Erythroblast (primary cell): ENCODE measurements at regions not wholly inside any gene's neighbourhood (a gene's known extent, or its start where the extent isn't known, plus 50 kb on each side); places are given as distances from the start of the nearest gene placed in this dataset.

Experiments used
- DNase-seq, 2 experiments: peaks; one replicate each; lab custom pipeline; 2025; lab: John Stamatoyannopoulos, UW
- GATA1 ChIP-seq: IDR thresholded peaks from 2 replicates; pipeline ENCODE4 v1.6.1; 2011; ENCODE audit warnings: low read depth, mild to moderate bottlenecking, control low read depth, low read length, moderate library complexity
- POLR2A ChIP-seq: IDR thresholded peaks from 2 replicates; pipeline ENCODE4 v1.6.1; 2011; ENCODE audit warnings: mild to moderate bottlenecking, low read length

DNA sequence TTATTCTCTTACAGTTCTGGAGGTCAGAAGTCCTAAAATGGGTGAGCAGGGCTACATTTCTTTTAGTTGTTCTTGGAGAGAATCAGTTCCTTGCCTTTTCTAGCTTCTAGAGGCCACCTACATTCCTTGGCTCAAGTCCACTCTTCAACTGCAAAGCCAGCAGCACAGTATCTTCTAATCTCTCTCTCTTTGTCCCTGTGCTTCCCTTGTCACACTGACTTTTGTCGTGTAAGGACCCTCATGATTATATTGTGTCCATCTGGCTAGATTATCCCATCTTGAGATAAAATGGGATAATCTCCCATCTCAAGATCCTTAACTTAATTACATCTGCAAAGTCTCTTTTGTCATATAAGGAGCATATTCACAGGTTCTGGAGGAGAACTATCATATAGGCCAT, 359.0 kb downstream of the ADRA2A start:
- TF ChIP-seq GATA1: no peak
- TF ChIP-seq POLR2A: no peak
- DNase-seq: no peak

DNA sequence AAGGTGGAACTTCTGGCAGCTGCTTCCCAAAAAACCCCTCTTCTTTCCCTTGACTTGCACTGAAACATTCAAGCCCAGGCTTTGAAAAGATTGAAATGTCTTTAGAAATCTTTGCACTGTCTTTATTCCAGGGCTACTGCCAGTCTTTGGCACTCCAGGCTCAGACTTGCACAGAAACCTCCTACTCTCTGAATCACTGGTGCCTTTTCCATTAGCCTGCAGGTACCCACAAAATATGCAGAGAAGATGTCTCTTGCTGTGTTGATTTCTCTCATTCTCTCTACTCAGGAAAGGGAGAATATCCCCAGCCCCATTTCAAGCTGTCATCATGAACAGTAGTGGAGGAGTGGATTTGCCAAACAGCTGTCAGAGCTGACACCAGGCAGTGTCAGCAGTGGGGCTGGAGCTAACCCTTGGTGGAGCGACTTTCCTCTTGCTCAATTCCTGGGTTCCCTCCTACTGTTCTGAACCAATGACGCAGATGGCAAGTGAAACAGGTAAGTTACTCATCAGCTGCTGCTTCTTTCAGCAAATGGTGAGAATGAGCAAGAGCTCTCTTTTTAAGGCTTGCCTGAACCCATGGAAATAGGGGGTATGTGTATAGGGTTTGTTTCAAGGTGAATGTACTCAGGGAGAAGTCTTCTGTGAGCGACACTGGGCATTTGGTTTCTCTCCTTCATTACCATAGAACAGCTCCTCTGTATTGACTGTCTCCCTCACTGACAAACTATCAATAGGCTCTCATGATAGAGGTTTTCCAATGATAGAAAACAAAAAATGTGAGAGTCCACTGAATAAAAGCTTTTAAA, 362.4 kb downstream of the ADRA2A start:
- no peak for DNase-seq
- no peak for TF ChIP-seq GATA1
- TF ChIP-seq POLR2A: no peak

DNA sequence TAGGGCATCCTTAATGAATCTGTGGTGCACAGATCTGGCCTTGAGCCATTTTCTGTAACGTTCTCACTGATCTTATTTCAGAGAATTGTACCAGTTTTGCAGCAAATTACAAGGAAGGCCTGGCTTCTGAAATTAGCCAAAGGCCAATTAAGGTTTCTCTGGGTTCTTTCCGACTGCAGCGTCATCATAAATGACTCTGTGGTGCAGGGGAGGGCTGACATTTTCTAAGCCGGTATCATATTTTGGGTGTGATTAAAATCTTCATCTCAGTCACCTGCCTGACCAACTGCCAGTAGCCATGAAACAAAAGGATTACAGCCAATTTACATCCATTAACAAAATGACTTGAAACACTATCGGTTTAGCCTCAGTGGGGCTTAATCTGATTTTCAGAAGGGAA, 363.7 kb downstream of the ADRA2A start:
- no peak for DNase-seq
- TF ChIP-seq POLR2A: no peak
- TF ChIP-seq GATA1: no peak

DNA sequence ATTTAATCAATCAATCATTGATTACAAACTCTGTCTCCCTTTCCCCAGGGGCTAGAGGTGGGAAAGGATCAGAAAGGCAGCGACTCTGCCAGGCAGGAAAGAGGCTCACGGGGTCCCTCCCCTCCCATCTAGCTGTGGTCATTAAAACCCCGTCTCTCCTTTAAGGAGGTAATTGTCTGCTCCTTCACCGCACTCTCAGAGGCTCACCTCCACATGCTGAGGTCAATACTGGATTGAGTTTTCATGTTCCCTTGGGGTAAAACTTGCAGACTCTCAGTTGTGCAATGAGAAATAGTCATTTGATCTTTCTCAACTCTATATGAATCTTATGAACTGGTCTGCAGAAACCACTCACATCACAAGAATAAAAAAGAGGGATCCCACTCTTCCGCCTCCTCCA, 368.8 kb downstream of the ADRA2A start:
- no peak for DNase-seq
- no peak for TF ChIP-seq GATA1
- TF ChIP-seq POLR2A: no peak

DNA sequence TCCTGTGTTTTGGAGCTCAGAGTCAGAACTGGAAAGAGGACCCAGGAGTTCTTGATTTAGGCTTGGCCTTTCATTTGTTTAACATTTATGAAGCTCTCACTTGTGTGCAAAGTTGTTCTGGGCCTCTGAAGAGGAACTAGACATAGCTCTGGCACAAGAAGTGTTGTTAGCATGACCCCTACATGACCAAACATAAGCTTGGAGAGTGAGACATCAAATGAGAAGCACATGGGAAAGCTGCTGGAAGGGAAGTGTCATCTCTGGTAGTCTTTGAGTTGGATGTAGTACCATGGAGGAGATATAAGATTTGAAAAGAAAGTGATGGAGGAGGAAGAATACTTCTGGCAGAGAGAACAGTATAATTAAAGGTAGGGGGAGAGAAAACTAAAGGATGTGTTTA, 370.1 kb downstream of the ADRA2A start:
- no peak for TF ChIP-seq POLR2A
- TF ChIP-seq GATA1: no peak

DNA sequence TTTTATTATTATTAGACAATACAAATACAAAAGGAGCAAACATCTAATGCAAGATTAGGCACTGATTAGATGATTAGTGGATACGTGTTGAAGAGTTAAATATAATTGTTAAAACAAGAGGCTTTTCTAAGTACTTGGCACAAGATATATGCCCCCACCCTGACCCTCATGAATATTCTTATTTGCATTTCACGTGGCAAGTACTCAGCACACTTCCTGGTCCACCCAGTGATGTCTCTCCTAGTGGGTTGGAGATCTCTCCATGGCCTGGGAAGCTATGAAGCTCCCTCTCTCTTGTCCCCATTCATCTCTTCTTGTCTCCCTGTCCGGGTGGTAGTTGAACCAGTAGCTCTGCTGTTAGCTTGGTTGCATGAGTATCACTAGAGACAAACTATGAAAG, 375.3 kb downstream of the ADRA2A start:
- DNase-seq: no peak
- TF ChIP-seq GATA1: no peak
- no peak for TF ChIP-seq POLR2A

More for the DNA sequence above, 370.1 kb downstream of the ADRA2A start:
- DNase-seq: no peak

DNA sequence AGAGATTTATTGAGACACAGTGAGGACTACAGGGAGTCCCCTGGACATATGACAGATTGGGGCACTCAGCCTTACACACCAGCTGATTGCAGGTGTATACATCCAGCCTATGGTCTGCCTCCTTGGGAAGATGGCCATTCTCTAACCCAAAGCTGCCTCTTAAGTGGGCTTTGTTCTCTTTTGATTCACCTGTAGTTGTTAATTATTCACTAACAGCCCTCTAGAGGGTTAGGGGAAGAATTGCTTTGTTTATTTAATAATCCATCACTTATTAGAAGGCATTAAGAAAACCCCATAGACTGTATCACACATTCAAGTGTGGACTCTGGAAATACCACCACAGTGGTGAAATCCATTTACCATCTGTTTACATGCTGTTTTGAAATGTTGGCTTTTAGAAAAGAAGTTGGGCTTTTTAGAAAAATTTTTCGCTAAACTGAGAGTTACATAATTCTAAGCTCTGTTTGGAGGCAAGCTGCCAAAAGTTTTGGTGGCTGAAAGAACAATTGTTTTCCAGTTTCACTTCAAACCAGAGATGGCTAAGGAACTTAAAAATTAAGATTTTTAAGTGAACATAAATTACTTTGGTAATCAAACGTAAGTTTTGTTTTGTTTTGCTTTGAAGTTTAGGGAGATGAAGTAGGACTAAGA, 379.1 kb downstream of the ADRA2A start:
- TF ChIP-seq GATA1: no peak
- TF ChIP-seq POLR2A: no peak
- no peak for DNase-seq

DNA sequence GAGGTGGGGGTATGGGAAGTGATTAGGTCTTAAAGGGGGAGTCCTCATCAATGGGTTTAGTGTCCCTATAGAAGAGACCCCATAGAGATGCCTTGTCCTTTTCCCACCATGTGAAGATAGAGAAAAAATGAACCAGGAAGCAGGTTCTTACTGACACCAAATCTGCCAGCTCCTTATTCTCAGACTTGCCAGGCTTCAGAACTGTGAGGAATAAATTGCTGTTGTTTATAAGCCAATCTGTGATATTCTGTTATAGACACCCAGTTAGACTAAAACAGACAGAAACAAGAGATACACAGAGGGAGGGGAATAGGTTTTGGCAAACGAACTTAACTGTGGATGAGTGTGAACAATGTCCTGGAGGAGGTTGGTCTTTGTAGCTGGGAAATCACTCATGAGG, 381.4 kb downstream of the ADRA2A start:
- no peak for TF ChIP-seq POLR2A
- no peak for TF ChIP-seq GATA1
- DNase-seq: no peak

DNA sequence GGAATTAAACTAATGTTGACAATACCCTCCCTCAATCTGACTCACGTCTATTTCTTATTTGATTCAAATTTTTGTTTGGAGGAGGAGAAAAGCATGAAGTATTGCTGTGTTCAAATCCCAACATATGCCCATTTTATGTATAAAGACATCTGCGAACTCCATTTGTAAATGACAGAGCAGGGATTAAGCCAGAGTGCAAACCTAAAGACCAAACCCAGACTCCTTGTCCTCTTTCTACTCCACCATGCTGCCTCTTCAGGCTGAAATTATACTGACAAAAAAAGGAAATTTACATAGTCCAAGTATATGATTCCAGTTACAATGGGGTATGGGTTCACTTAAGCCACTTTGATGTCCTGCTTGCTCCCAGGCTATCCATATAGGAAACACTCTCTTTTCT, 383.1 kb downstream of the ADRA2A start:
- DNase-seq: no peak
- no peak for TF ChIP-seq GATA1

DNA sequence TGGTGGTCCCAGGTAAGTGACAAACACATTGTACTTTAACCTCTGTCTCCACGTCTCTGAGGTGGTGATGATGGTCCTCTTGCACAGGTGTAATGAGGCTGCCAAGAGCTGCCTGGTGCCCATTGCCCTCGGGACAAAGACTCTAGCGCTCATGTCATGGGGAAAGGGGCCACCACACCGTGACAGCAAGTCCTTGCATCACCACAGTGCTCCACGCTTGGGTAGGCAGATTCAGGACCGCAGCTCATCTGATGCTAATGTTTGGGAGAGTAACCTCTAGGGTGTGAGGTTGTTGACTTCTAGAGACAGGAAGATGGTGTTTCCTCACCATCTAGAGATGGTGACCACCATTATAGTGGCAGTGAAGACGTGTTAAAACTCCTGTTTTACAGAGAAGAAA, 395.6 kb downstream of the ADRA2A start:
- no peak for DNase-seq
- TF ChIP-seq GATA1: no peak
- TF ChIP-seq POLR2A: no peak

DNA sequence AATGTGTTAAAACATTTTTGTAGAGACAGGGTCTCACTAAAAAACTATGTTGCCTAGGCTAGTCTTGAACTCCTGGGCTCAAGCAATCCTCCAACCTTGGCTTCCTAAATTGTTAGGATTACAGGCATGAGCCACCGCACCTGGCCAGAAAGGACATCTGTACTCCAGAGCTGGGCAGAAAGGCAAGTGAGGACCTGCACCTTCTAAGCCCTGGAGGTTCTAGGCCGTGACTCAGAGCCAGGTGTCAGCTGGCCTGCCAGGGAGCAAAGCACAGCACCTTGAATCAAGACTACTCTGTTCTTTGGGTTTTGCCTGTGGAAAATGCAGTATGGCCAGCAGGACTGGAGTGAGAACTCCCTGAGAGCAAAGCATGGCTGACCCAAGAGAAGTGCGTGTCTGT, 396.5 kb downstream of the ADRA2A start:
- TF ChIP-seq POLR2A (no peak), GATA1 (no peak)
- DNase-seq: no peak

DNA sequence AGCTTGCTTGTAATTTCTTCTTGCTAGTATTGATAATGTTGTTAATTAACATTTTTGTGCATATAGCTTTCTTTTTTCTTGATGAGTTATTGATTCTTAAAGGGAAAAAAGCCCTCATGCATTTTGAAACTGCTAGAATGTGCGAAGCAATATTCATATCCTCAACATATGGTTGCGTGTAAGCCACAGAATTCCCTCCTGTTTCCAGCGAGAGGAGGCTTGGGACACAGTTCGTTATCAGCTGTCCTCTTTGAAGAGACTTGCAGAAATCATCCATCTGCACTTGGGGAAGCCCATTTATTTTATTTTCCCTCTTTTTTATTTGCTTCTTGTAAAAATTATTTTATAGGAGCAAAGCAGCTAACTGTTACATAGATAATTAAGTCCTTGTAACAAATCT, 398.0 kb downstream of the ADRA2A start:
- TF ChIP-seq GATA1: no peak
- no peak for TF ChIP-seq POLR2A

DNA sequence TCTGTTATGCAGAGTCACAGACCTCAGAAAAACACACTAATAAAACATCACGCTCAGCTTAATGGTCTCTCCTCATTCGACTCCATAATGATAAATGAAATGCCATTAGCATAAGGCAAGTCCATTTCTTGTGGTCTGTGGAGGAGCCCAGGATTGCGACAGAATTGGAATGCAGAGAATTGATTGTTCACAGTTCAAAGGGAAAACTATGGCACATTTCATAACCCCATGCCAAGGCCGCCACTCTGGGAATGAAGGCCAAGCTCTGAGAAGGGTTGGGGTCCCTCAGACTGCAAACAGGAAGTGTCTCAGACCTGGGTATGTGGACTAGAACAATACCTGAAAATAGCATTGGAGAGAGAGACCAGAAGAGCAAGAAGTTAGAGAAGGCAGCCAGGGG, 398.9 kb downstream of the ADRA2A start:
- TF ChIP-seq POLR2A (no peak), GATA1 (no peak)
- DNase-seq: no peak

More for the DNA sequence above, 398.0 kb downstream of the ADRA2A start:
- DNase-seq: no peak

DNA sequence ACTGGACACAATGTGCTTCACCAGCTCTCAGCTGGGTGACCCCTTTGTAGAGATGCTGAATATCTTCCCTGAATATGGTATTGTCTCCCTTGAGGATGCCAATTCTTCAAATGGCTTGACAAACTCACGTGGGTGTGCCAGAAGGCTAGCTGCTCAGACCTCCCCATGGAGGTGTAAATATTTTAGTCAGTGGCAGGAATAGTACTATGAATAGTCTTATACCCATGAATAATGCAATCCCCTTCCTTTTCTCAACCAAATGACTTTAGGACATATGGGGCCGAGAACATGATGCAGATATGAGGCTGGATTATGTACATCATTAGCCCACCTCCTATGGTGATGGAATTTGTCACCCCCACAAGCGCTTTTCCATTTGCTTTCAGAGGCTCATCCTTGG, 401.8 kb downstream of the ADRA2A start:
- no peak for DNase-seq
- TF ChIP-seq POLR2A (no peak), GATA1 (no peak)

DNA sequence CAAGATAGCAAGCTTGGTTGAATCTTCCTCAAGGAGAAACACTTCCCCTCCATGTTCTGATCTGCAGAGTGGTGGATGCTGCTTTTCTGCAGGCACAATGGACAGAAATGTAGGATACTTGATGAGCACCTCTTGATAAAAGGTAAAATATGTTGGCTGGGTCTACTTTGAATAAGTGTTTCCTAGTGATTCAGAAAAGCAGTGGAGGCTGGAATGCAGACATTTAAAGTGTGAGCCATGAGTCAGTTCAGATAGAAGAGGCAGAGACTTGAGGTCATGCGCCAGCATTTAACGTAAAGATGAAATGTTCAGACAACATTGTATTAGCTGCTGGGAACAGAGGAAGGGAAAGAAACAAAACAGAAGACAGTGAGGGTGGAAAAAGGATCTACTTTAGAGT, 403.1 kb downstream of the ADRA2A start:
- DNase-seq: no peak
- TF ChIP-seq GATA1 (no peak), POLR2A (no peak)
